Loucy (cell line): ENCODE measurements at regions not wholly inside any gene's neighbourhood (a gene's known extent, or its start where the extent isn't known, plus 50 kb on each side); places are given as distances from the start of the nearest gene placed in this dataset.

Source experiments
- H2AFZ ChIP-seq: fragments of 200-600 bp; sonication (generic); 2 replicates; pipeline ENCODE4 v1.6.0; 2016; ENCODE audit warnings: antibody characterized with exemption, mild to moderate bottlenecking, low read length, moderate library complexity
- H3F3A ChIP-seq: fragments of 200-600 bp; 2 replicates; pipeline ENCODE4 v1.6.0; 2016; ENCODE audit warnings: antibody characterized with exemption, low read depth, mild to moderate bottlenecking
- H3K27me3 ChIP-seq: fragments of 200-600 bp; sonication (generic); 2 replicates; pipeline ENCODE4 v1.6.1; 2014; ENCODE audit warnings: low read length, mild to moderate bottlenecking; ENCODE audit not compliant: insufficient read depth, poor library complexity, severe bottlenecking
- H3K36me3 ChIP-seq: fragments of 200-600 bp; sonication (generic); 2 replicates; pipeline ENCODE4 v1.6.1; 2016; ENCODE audit warnings: low read length; ENCODE audit not compliant: insufficient read depth
- H3K4me1 ChIP-seq: fragments of 200-600 bp; sonication (generic); 2 replicates; pipeline ENCODE4 v1.5.1; 2014; ENCODE audit warnings: low read length, mild to moderate bottlenecking; ENCODE audit not compliant: insufficient read depth, poor library complexity, severe bottlenecking
- H3K4me2 ChIP-seq: fragments of 200-600 bp; sonication (generic); 2 replicates; pipeline ENCODE4 v1.6.0; 2014; ENCODE audit warnings: antibody characterized with exemption, low read length, low read depth, mild to moderate bottlenecking; ENCODE audit not compliant: poor library complexity, severe bottlenecking
- H3K4me3 ChIP-seq: fragments of 200-600 bp; sonication (generic); 2 replicates; pipeline ENCODE4 v1.5.1; 2014; ENCODE audit warnings: low read length, mild to moderate bottlenecking, mixed read lengths; ENCODE audit not compliant: poor library complexity, severe bottlenecking
- H3K79me2 ChIP-seq: fragments of 200-600 bp; sonication (generic); 2 replicates; pipeline ENCODE4 v1.6.1; 2014; ENCODE audit warnings: low read length; ENCODE audit not compliant: insufficient read depth
- H3K9ac ChIP-seq: fragments of 200-600 bp; sonication (generic); 2 replicates; pipeline ENCODE4 v1.6.0; 2014; ENCODE audit warnings: mild to moderate bottlenecking, low read depth, low read length, moderate library complexity; ENCODE audit not compliant: poor library complexity, severe bottlenecking
- H3K9me2 ChIP-seq: fragments of 200-600 bp; sonication (generic); replicated peaks from 2 replicates; pipeline ENCODE4 v1.6.1; 2016; ENCODE audit warnings: low read depth, low read length, mixed read lengths
- H3K9me3 ChIP-seq: fragments of 200-600 bp; sonication (generic); 2 replicates; pipeline ENCODE4 v1.6.1; 2014; ENCODE audit warnings: mild to moderate bottlenecking, antibody characterized with exemption, low read length, low read depth; ENCODE audit not compliant: insufficient read depth
- H4K20me1 ChIP-seq: fragments of 200-600 bp; sonication (generic); 2 replicates; pipeline ENCODE4 v1.6.0; 2014; ENCODE audit warnings: antibody characterized with exemption, low read length, mild to moderate bottlenecking; ENCODE audit not compliant: insufficient read depth, poor library complexity, severe bottlenecking
- CTCF ChIP-seq: fragments of 200-600 bp; sonication (generic); conservative IDR thresholded peaks from 2 replicates; pipeline ENCODE4 v1.5.1; 2014; ENCODE audit warnings: mild to moderate bottlenecking, antibody characterized with exemption, low read length
- EZH2phosphoT487 ChIP-seq: fragments of 200-600 bp; IDR thresholded peaks from 2 replicates; pipeline ENCODE4 v1.6.1; 2018; ENCODE audit warnings: antibody characterized with exemption, mild to moderate bottlenecking, moderate library complexity, borderline replicate concordance

- Histone ChIP-seq H2AFZ (no peak overlapping the region), H3K79me2 (no peaks in the 10 kb centered on the region), H4K20me1 (no peaks in the 10 kb centered on the region), H3F3A (no peaks in the 10 kb centered on the region), H3K4me2 (peak overlapping the region; percentile 21), H3K9me2 (no peaks in the 10 kb centered on the region), H3K9ac (no peak overlapping the region), H3K4me1 (peaks cover 17% of the 10 kb centered on the region), H3K9me3 (no peaks in the 10 kb centered on the region), H3K4me3 (no peak overlapping the region), H3K36me3 (no peaks in the 10 kb centered on the region), H3K27me3 (no peaks in the 10 kb centered on the region)
- TF ChIP-seq CTCF (no peak), EZH2phosphoT487 (no peak)
Measured at GRCh38 chr20:40961176-40961575, 67.4 kb upstream of the TOP1 start.

GRCh38 chr20:40961686-40962640 is 66.7 kb upstream of the TOP1 start:
- Histone ChIP-seq H3F3A (no peaks in the 10 kb centered on the region), H3K9ac (no peak overlapping the region), H3K36me3 (no peaks in the 10 kb centered on the region), H3K79me2 (no peaks in the 10 kb centered on the region), H3K9me3 (no peaks in the 10 kb centered on the region), H3K4me3 (no peak overlapping the region), H3K4me1 (peaks cover 17% of the 10 kb centered on the region), H2AFZ (no peak overlapping the region), H3K27me3 (no peaks in the 10 kb centered on the region), H3K9me2 (no peaks in the 10 kb centered on the region), H4K20me1 (no peaks in the 10 kb centered on the region), H3K4me2 (peak overlapping the region; percentile 21)
- TF ChIP-seq CTCF (no peak; the same call in 1 of the 2 replicates), EZH2phosphoT487 (no peak)

- H3K27me3 ChIP-seq: no peaks in the 10 kb centered on the region
- H3K4me2 ChIP-seq: no peak overlapping the region
- no peak overlapping the region for H2AFZ ChIP-seq
- H3F3A ChIP-seq: no peaks in the 10 kb centered on the region
- H4K20me1 ChIP-seq: no peaks in the 10 kb centered on the region
- no peak overlapping the region for H3K4me3 ChIP-seq
- H3K36me3 ChIP-seq: no peaks in the 10 kb centered on the region
- no peak overlapping the region for H3K9ac ChIP-seq
- no peaks in the 10 kb centered on the region for H3K79me2 ChIP-seq
- TF ChIP-seq EZH2phosphoT487 (no peak), CTCF (peak; percentile 84)
- H3K4me1 ChIP-seq: peaks cover 17% of the 10 kb centered on the region
- H3K9me2 ChIP-seq: no peaks in the 10 kb centered on the region
- H3K9me3 ChIP-seq: no peaks in the 10 kb centered on the region
Measured at GRCh38 chr20:40962733-40963504, 65.7 kb upstream of the TOP1 start.
